K562 (cell line): ENCODE measurements at regions not wholly inside any gene's neighbourhood (a gene's known extent, or its start where the extent isn't known, plus 50 kb on each side); places are given as distances from the start of the nearest gene placed in this dataset.

Experiments used
- ATAC-seq: fragments of 200-7000 bp; cut with Tn5 transposase; 3 replicates; pipeline ENCODE4 v1.9.1; 2020; ENCODE audit warnings: moderate library complexity
- BruUV-seq: library from RNA; stranded (reverse); fragments of 400-500 nt; replicated peaks from 2 replicates; lab custom pipeline; 2021; lab: Mats Ljungman, UMichigan
- CTCF ChIA-PET: fragments of 300-600 bp; formaldehyde crosslinking; extraction: SDS; loops from one replicate; lab custom pipeline; 2021; ENCODE audit warnings: low intra/inter-chr PET ratio; lab: Yijun Ruan, JAX
- POLR2A ChIA-PET: fragments of 300-600, 350-650 bp; sonication (Branson Sonifier 250); formaldehyde crosslinking; extraction: SDS; loops from one replicate; lab custom pipeline; 2021; ENCODE audit warnings: antibody characterized with exemption, inconsistent platforms; lab: Yijun Ruan, JAX
- DNase-seq, 4 experiments: peaks; one replicate each; pipeline versions ENCODE4 v3.0.0 to v3.0.0-alpha.2; 2011 to 2018; ENCODE audit warnings: low spot score in 3 of 4, mixed read lengths in 3 of 4; ENCODE audit errors: extremely low read depth in 1 of 4
- FAIRE-seq: peaks from 2 replicates; lab custom pipeline; 2011; peaks lifted over from hg19 to GRCh38; lab: Jason Lieb, UNC
- H2AFZ ChIP-seq: 2 replicates; pipeline ENCODE4 v1.6.0; 2011; ENCODE audit warnings: low read depth, low read length, control low read depth, inconsistent platforms
- H3K27ac ChIP-seq: fragments of 200-600 bp; 3 replicates; pipeline ENCODE4 v1.8.0; 2011; ENCODE audit warnings: low read depth, mild to moderate bottlenecking, control low read depth, inconsistent platforms, low read length, moderate library complexity, mixed read lengths; ENCODE audit errors: extremely low read depth
- H3K27me3 ChIP-seq, 2 experiments: fragments of 300-600 bp in 1 of 2; 2 replicates in 1 of 2; 3 replicates in 1 of 2; pipeline versions ENCODE4 v1.6.0 to v1.8.0; 2011; ENCODE audit warnings: inconsistent platforms in 2 of 2, low read length in 2 of 2, mild to moderate bottlenecking in 1 of 2, mixed read lengths in 1 of 2, moderate library complexity in 1 of 2; ENCODE audit not compliant: control insufficient read depth in 2 of 2, insufficient read depth in 2 of 2
- H3K36me3 ChIP-seq: fragments of 300-600 bp; 3 replicates; pipeline ENCODE4 v1.8.0; 2011; ENCODE audit warnings: mild to moderate bottlenecking, low read length, inconsistent platforms; ENCODE audit not compliant: control insufficient read depth, insufficient read depth
- H3K4me1 ChIP-seq, 2 experiments: fragments of 200-600 bp in 1 of 2; replicated peaks in 1 of 2; 2 replicates in 1 of 2; 3 replicates in 1 of 2; pipeline versions ENCODE4 v1.5.1 to v1.8.0; 2011; ENCODE audit warnings: inconsistent platforms in 2 of 2, low read length in 2 of 2, mild to moderate bottlenecking in 1 of 2, mixed read lengths in 1 of 2, moderate library complexity in 1 of 2; ENCODE audit not compliant: control insufficient read depth in 2 of 2, insufficient read depth in 2 of 2
- H3K4me2 ChIP-seq: 2 replicates; pipeline ENCODE4 v1.6.1; 2011; ENCODE audit warnings: low read length, control low read depth, inconsistent platforms, mixed read lengths; ENCODE audit not compliant: insufficient read depth
- H3K4me3 ChIP-seq: fragments of 200-600 bp; sonication (generic), shearing (Covaris generic); 2 replicates; pipeline ENCODE4 v1.5.1; 2016; ENCODE audit warnings: control low read depth, inconsistent platforms
- H3K79me2 ChIP-seq: fragments of 200-600 bp; 3 replicates; pipeline ENCODE4 v1.8.0; 2011; ENCODE audit warnings: low read length, inconsistent platforms; ENCODE audit not compliant: control insufficient read depth, insufficient read depth
- H3K9ac ChIP-seq, 2 experiments: 2 replicates each; pipeline versions ENCODE4 v1.6.0 to v1.6.1; 2011; ENCODE audit warnings: low read depth in 2 of 2, low read length in 2 of 2, control low read depth in 1 of 2, inconsistent platforms in 1 of 2, mild to moderate bottlenecking in 1 of 2, mixed read lengths in 1 of 2; ENCODE audit not compliant: insufficient read depth in 1 of 2
- H3K9me1 ChIP-seq: one replicate; pipeline ENCODE4 v1.6.0; 2011; ENCODE audit warnings: inconsistent platforms, mild to moderate bottlenecking, low read length, moderate library complexity; ENCODE audit not compliant: control insufficient read depth, insufficient read depth
- H3K9me3 ChIP-seq: replicated peaks from 2 replicates; pipeline ENCODE4 v1.5.1; 2011; ENCODE audit warnings: low read depth, low read length, inconsistent platforms; ENCODE audit not compliant: control insufficient read depth, insufficient read depth
- H4K20me1 ChIP-seq: replicated peaks from 2 replicates; pipeline ENCODE4 v1.6.1; 2011; ENCODE audit warnings: low read length, inconsistent platforms, mixed read lengths; ENCODE audit not compliant: control insufficient read depth, insufficient read depth
- POU5F1 ChIP-seq: fragments of 150-350 bp; IDR thresholded peaks from 2 replicates; pipeline ENCODE4 v1.6.1; 2014; ENCODE audit warnings: borderline replicate concordance, low read length, low read depth, mild to moderate bottlenecking; ENCODE audit not compliant: partially characterized antibody
- SRSF1 ChIP-seq: fragments of 200-400 bp; formaldehyde crosslinking; IDR thresholded peaks from 2 replicates; pipeline ENCODE4 v1.6.1; 2017; ENCODE audit warnings: mild to moderate bottlenecking, low read depth, low read length, moderate library complexity
- ZBTB8A ChIP-seq: fragments of 450-650 bp; IDR thresholded peaks from 2 replicates; pipeline ENCODE4 v1.6.1; 2018; ENCODE audit warnings: mild to moderate bottlenecking, moderate library complexity; ENCODE audit not compliant: partially characterized antibody
- ZKSCAN8 ChIP-seq: fragments of 200-800 bp; sonication (Bioruptor generic); IDR thresholded peaks from 2 replicates; pipeline ENCODE4 v1.6.1; 2016; ENCODE audit warnings: missing genetic modification characterization, missing compliant biosample characterization
- WGBS: fragments of 100-300 bp; shearing (Covaris generic); methylation state at CpG from one replicate; pipeline ENCODE4 v1.1.6; 2016; ENCODE audit warnings: low coverage, mixed read lengths; ENCODE audit not compliant: insufficient coverage; ENCODE audit errors: missing lambda C conversion rate; 5-methylcytosine and 5-hydroxymethylcytosine counted together
- in situ Hi-C: fragments of 300-500 bp; cut with MboI; formaldehyde crosslinking; loops from 4 replicates; pipeline ENCODE4 v1.15.0; 2018; ENCODE audit warnings: inconsistent platforms, mixed read lengths
- intact Hi-C: fragments of 100-400 bp; cut with micrococcal nuclease; formaldehyde crosslinking; loops from 2 replicates; pipeline ENCODE4 v1.14.2; 2022
- TF ChIP-seq, protein P1 (sequence below), 3 experiments: IDR thresholded peaks in 2 of 3; conservative IDR thresholded peaks in 1 of 3; 2 replicates each; pipeline ENCODE4 v1.5.1; 2011 to 2012; ENCODE audit warnings: low read length in 3 of 3, mild to moderate bottlenecking in 3 of 3, control low read depth in 2 of 3, improper control_type of control experiment in 1 of 3, inconsistent platforms in 1 of 3, low read depth in 1 of 3, mixed read lengths in 1 of 3, moderate library complexity in 1 of 3; ENCODE audit not compliant: insufficient read depth in 2 of 3

- DNase-seq (peak; percentile 7 to 17 (median 15)), FAIRE-seq (no peak), ATAC-seq (peak; percentile 78)
- intact Hi-C loops (no loop called here), in situ Hi-C loops (no loop called here)
- Histone ChIP-seq H3K4me3 (no peak overlapping the region), H3K27me3 (peaks cover 5 to 26% of the 10 kb centered on the region in 2 experiments; a peak in 3 of 5 replicates), H3K79me2 (no peaks in the 10 kb centered on the region), H3K9me1 (no peaks in the 10 kb centered on the region), H3K4me1 (no peaks in the 10 kb centered on the region), H3K9ac (no peak overlapping the region; a peak in 1 of 4 replicates), H3K9me3 (no peaks in the 10 kb centered on the region), H3K36me3 (no peaks in the 10 kb centered on the region), H4K20me1 (no peaks in the 10 kb centered on the region), H3K4me2 (no peak overlapping the region), H3K27ac (no peak overlapping the region), H2AFZ (no peak overlapping the region)
- POLR2A ChIA-PET: no interaction called here
- CTCF ChIA-PET: no interaction called here
- no peak for TF ChIP-seq ZKSCAN8
- TF ChIP-seq, protein P1, sequence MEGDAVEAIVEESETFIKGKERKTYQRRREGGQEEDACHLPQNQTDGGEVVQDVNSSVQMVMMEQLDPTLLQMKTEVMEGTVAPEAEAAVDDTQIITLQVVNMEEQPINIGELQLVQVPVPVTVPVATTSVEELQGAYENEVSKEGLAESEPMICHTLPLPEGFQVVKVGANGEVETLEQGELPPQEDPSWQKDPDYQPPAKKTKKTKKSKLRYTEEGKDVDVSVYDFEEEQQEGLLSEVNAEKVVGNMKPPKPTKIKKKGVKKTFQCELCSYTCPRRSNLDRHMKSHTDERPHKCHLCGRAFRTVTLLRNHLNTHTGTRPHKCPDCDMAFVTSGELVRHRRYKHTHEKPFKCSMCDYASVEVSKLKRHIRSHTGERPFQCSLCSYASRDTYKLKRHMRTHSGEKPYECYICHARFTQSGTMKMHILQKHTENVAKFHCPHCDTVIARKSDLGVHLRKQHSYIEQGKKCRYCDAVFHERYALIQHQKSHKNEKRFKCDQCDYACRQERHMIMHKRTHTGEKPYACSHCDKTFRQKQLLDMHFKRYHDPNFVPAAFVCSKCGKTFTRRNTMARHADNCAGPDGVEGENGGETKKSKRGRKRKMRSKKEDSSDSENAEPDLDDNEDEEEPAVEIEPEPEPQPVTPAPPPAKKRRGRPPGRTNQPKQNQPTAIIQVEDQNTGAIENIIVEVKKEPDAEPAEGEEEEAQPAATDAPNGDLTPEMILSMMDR (IDR thresholded peaks at IDR 0.05 in 2 of 3, conservative IDR thresholded peaks at IDR 0.05 in 1 of 3; ENCODE audit: insufficient read depth in 2 of 3, low read depth in 1 of 3, low read length in 3 of 3): peak in 2 of 3 experiments; percentile 25 to 26; a peak in 1 of 6 replicates
- no peak for TF ChIP-seq POU5F1
- no peak for TF ChIP-seq SRSF1
- no peak for TF ChIP-seq ZBTB8A
- 0% methylated on average over 5 of the region's 5 CpGs for WGBS
- BruUV-seq: no TSS peak
Measured at GRCh38 chr2:16034151-16034974, 94.0 kb downstream of the MYCN start.
